GM21786 (cell line): ENCODE measurements at regions not wholly inside any gene's neighbourhood (a gene's known extent, or its start where the extent isn't known, plus 50 kb on each side); places are given as distances from the start of the nearest gene placed in this dataset.

Experiments used
- ATAC-seq: cut with Tn5 transposase; IDR thresholded peaks from one replicate; pipeline ENCODE4 v1.9.1; 2021; ENCODE audit not compliant: unreplicated experiment

DNA sequence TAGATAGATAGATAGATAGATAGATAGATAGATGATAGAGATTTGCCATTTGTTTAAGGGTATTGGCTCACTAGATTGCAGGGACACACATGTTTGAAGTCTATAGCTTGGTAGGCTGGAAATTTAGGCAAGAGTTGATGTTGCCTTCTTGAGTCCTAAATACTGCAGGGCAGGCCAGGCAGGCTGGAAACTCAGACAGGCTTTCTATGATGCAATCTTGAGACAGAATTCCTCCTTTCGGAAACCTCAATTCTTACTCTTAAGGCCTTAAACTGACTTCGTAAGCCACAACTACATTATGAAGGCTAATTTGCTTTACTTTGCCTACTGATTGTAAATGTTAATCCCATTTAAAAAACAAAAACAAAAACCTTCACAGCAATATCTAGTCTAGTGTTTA is 322.9 kb upstream of the AKR1E2 start:
- no peak for ATAC-seq

DNA sequence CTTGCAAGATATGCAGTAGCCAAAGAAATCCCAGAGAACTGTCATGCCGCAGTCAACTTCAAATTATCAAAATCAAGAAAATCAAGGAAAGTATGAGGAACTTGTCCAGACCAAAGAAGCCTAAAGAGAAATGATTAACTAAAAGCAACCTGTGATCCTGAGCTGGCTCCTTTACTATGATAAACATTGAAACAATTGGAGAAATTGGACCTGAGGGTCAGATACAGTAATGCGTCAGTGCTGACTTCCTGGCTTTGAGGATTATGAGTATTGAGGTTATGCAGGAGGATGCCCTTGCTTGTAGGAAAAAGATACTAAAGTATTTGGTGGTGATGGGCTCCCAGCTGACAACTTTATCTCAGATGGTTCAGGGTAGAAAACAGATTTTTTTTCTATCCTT is 324.7 kb upstream of the AKR1E2 start:
- ATAC-seq = no peak

DNA sequence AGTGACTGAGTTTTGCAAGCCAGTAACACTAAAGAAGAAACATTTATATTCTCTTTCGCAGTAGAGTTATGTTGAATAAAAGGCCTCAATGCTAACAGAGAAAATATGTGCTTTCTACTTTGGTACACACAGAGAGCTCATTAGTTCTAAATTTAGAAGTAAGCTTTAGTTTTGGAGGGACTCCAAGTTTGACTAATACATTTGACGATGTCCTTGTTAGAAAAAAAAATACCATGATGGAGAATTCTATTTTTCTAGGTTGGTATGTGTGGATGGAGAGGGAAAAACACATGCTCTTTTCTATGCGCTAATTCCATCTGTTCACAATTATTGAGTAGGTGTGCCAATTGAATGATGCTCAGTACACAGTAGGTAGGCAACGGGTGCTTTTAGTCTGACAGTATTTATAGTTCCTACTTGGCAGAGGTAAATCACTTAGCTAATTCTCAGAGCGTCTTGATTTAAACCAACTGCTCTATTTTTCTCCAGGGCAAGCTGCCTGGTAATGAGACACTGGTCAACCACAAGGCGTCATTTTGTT is 327.2 kb upstream of the AKR1E2 start:
- ATAC-seq = no peak

DNA sequence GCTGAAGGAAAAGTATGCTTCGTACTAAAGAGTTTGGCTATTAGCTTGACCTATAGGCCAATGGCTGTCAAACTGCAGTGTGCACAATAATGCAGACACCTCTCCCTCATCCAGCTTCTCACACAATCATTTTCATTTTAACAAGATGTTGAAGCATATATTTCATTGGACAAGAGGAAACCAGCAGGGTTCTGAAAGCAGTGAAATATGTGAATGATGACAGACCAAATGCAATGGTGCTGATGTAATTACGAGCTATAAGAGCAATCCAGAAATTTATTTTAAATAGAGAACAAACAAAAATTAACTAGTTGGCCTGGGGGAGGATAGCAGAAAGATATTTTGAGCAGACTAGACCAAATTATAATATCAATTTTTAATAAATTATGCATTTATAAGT is 331.5 kb upstream of the AKR1E2 start:
- no peak for ATAC-seq

DNA sequence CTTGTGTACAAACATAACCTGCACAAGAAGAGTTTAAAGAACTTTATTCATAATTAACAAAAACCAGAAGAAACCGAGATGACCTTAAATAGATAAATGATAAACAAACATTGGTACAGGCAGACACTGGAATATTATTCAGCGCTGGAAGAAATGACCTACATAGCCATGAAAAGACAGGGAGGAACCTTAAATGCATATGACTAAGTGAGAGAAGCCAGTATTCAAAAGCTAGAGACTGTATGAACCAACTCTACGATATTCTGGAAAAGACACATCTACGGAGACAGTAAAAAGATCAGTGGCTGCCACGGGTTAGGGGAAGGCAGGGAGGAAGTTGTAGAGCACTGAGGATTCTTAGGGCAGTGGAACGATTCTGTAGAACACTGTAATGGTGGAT is 333.8 kb upstream of the AKR1E2 start:
- no peak for ATAC-seq

DNA sequence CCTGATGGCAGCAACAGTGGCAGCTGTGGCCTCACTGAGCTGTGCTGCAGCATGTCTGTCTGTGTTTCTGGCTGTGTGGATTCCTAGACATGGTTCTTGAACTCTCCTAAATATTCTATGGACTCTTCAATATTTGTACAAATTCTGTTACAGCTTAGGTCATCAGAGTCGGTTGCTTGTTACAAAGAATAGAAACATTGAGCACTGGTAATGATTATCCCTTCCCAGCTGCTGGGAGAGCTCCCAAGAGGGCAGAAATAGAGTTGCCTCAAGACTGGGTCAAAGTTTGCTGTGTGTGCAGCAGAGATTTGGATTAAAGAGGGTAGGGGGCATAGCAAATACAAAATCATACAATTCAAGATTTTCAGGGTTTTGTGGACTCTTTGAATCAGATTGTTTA is 337.1 kb upstream of the AKR1E2 start:
- no peak for ATAC-seq

DNA sequence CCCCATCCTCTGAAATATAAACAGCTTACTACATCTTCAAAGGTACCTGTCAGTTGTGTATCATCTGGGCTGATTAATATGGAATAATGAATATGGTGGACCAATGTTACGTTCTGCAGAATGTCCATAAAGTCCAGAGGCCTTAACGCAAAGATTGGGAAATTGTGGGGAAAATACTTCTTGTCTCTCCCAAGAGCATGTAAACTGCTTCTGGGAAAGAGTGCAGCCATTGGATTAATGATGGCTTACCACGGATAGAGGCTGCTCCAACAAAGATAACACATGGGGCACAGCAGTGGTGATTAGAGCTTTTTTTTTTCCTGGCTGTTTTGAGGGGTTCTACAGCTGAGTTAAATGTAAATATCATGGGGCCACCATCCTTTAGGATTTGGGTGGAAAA is 340.4 kb upstream of the AKR1E2 start:
- ATAC-seq = no peak

DNA sequence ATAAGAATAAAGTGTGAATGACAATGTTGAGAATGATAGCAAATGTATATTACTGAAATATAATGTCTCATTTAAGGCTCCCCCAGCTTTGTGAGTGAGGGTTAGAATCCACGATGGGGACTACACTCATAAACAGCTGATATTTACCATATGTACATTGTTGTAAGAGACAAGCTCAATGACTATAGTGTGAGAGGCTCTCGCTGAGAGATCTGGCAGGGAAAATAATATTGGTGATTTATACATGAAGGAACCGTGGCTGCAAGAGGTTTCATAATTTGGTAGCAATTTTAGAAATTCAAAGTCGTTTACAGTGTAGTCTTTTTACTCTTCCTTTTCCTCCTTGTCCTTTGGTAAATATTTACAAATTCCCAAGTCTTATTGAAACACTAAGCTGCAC is 342.2 kb upstream of the AKR1E2 start:
- ATAC-seq = no peak

DNA sequence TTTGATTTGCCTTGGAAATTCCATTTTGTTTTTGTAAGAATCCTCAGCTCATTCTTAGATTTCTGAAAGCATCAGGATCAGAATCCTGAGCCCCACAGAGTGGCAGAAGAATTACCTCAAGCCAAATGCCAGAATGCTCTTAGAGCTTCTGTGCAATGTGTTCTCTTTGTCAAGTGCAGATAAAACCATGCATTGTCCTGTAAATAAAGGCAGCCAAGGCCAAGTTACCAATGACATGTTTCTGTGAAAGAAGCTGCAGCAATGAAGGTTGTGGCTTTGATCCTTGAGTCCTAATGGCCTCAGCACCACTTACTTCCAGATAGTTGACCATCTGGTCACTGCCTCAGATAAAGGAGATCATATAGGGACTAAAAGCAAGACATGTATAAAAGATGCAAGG is 343.3 kb upstream of the AKR1E2 start:
- ATAC-seq = no peak

DNA sequence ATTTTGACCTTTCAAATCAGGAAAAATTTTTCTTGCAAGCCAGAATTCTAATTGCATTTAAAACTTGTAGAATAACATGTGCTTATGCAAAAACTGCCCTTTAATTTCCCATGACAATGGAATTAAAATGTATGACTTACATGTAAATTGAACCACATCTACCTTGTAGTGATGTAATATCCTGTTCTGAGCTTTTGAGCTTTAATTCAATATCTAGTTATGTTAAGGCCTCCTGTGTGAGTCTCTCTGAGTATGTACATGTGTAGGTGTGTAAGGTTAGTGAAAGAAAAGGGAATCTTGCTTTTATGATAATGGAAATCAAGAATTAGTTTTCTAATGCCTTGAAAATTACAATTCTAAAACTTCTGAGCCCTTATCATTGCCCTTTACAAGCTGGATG is 344.8 kb upstream of the AKR1E2 start:
- no peak for ATAC-seq

DNA sequence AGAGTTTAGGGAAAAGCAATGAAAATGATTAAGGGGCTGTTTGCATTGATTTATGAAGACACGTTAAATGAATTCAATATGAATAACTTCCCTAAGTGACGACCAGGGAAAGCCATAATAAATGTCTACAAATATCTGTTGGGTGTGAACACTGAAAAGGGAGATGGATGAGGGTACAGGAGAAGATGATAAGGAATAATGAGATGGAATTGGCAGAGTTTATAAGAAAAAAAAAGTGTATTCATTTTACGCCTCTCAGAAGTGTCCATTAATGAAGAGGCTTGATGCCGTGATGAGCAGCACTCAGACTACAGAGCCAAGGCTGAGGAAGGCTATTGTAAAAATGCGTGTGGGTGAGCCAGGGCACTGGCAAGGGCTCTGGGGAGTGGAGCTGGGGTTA is 346.7 kb upstream of the AKR1E2 start:
- ATAC-seq = no peak

DNA sequence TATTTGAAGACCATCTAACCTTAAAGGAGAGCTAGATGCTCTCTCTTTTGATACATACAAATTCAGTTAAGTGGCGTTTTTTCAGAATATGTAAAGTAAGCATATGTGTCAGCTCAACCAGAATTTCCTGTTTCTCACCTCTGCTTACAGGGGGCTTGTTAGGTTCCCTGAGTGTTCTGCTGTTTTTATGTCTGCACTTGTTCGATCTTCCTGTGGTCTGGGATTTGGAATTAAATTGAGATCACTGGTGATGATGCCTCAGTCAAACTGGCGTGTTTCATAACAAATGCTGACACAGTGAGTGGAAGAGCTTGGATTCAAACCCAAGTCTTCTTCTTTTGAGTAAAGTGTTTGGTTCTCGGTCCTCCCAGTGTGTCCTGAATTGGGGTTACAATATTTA is 348.3 kb upstream of the AKR1E2 start:
- ATAC-seq = no peak

DNA sequence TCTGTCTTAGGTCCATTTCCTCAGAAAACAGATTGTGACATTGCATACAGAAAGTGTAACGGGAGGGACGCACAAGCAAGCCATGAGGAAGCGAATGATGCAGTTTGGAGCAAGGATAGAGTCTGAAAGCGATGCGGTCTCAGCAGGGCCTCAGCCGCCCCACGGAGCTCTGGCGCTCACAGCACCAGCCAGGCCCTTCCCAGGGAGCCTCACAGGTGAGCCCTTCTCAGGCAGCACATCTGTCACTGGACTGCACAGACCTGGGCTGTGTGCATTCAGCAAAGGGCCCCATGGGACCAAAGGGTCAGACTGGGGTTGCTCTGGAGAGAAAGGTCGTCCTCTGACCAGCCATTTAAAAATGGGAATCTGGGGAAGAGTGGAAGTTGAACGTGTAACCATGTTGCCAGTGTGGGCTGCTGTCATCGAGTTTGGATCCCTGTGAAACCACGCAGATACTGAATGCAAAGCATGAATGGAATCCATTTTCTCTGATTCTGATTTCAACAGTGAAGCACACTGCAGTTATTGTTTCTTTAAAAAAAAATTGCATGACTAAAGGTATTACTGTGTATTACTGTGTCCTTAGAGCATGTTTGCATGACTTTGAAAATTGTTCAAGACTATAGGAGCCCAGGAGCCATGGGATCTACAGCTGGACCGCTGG is 350.0 kb upstream of the AKR1E2 start:
- ATAC-seq = no peak

DNA sequence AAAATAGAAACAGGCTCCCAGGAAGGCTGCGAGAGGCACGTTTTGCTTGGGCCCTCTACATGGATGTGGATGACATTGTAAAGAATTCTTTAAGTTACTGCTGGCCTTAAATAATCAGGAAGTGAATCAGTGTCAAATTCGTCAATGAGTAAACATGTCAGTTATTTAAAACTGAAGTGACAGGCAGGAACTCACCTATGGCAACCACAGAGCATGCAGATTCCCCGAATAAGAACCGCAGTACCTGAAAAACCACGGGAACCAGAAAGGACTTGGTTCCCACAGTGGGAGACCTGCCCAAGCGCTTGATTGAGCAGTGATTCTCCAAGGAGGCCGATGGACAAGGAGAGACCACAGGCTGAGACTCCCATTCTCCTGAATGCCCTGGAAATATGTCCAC is 351.2 kb upstream of the AKR1E2 start:
- no peak for ATAC-seq

DNA sequence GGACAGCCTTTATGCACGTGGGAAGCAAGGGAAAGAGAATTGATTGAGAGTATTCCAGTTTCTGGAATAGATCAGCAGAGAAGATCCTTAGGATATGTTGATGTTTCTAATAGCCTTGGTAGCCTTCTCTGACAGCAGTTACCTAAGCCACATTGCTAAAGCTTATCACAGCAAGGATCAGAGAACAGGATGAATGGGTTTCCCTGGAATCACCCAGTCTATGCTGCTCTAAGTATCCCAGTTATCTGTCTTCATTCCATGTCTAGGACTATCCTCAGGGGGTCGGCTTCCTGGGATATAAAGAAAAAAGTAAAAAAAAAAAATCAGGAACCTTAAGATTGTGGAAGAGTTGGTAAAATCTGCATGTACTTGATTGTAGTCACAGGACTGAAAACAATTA is 352.0 kb upstream of the AKR1E2 start:
- no peak for ATAC-seq

DNA sequence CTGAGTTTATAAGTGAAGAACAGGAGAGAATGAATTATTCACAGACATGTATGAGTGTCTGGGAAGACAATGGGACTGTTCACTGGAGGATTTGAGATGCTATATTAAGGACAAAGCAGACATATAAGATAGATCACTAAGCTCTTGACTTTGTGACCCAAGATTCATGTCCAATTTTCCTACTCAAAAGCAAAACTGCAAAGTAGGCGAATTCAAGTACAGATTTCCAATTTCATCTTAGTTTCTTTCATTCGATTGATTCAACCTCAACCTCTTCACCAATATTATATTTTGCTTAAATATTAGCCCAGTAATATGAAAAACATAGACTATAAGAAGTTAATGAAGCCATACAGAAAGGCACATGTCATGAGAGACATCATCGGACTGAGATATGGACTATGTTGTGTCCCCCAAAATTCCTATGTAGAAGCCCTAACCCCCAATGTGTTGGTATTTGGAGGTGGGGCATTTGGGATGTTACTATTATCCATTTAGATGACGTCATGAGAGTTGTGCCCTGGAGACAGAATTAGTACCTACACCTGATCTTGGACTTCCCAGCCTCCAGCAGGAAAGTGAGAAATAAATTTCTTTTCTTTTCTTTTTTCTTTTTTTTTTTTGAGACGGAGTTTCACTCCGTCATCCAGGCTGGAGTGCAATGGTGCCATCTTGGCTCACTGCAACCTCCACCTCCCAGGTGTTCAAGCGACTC is 353.7 kb upstream of the AKR1E2 start:
- no peak for ATAC-seq

DNA sequence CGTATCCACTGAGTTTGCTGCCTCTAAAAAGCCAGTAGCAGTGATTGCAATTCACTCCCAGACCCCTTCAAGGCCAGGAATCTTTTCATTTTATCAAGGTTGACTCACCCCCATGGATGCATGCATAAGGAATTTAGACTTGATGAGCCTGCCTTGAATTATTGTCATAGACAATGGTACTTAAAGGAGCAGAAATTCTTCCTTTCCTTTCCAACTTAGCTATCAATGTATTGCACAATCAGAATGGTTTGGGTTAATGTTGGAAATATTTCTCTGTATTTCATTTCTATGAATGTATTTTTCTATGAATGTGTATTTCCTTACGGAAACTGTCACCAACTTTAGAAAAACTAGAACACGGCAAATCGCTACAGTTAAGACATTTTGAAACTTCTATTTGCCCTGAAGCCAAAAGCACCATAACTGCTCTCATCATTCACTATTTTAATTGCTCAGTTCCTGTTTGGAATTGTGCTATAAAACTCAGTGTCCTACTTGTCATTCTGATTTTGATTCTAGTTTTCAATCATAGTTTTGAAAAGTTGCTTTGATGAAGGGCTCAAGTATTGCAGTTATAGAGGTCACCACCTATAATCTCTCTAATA is 355.7 kb upstream of the AKR1E2 start:
- ATAC-seq = no peak

DNA sequence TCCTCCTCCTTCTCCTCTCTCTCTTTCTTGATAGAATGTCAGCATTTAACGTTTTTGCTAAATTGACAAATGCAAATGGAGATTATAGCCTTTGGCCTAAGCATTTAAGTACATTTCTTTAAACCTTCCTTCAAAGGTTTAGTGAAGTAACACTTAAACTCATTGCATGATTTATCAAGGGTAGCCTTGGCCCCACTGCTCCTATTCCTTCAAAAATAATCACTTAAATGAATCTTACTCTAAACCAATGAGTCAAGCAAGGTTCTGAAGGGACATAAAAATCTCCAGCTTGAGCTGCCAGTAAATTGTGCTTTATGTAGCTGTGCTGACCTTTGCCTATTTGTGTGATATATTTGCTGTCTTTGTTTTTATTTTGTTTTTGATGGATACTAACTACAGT is 358.5 kb upstream of the AKR1E2 start:
- ATAC-seq = no peak

DNA sequence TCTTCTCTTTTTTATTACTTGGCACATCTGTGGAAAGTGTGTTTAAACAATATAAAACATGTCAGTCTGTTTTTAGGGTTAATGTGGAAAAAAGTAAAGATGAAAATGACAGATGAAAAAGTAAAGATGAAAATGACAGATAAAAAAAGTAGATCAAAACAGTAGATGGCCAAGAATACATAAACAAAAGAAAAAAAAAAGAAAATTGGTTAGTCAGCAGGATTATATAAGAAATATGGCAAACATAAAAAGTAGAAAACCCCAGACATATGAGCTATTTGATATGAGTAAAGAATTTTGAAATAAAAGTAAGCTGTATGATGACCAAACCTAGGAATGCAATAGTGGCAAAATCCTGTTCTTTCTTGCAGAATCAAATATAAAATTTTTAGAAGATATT is 365.7 kb upstream of the AKR1E2 start:
- ATAC-seq = no peak

DNA sequence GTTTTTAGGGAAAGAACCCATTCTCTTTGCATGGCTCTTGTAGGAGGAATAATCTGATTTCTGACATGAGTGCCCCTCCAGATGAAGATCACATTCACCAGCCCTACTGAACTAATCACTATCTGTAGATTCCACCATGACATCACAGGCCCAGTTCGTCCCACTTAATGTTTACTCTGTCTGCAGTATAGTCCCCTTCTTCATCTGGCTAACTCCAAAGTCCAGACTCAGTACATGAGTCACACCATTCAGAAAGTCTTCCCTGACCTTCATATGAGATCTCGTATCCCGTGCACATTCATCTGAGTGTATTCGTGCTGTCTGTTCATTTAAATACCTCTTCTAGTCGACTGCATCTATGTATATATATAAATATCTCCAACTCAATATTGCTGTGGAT is 366.5 kb upstream of the AKR1E2 start:
- no peak for ATAC-seq

DNA sequence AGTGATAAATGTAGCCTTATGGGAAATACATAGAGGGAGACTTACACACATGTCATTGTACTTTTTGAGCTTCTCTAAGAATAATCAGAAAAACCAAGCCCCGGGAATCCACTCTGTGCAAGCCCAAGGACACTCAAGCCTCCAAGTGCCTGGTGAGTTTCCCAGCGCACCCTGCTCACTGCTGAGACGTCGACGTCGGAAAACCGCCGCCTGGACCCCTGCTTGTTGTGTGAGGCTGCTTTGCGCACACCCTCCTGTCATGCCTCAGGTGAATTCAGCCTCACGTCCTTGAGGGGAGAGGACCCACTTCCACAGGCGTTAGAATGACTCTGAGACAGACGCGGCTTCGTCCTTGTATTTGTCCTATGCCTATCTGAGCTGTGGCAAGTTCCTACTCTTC is 368.4 kb upstream of the AKR1E2 start:
- ATAC-seq = no peak

DNA sequence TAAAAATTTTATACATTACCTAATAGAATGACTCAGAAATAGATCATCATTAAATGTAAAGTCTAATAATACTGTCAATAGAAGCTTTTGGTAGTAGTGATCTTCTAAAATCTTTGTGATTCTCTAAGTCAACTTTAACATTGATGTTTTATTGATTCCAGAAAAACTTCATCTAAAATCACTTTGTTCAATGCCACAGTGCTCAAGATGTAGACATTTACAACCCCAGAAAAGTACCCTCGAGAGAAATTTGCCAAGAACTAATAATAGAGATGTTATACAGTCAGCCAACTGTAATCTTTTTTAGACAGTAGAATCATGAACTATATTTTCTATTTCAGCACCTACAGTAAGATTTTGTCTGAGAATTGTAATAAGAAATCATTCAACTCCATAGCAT is 369.2 kb upstream of the AKR1E2 start:
- no peak for ATAC-seq
